Epithelial cell of esophagus (primary cell): ENCODE measurements at regions not wholly inside any gene's neighbourhood (a gene's known extent, or its start where the extent isn't known, plus 50 kb on each side); places are given as distances from the start of the nearest gene placed in this dataset.
"Not testable (repeated sequence)": the region's sequence is repeated elsewhere in the genome, so short reads cannot be mapped to it uniquely, and the experiment has no call there.

Source experiments
- DNase-seq: peaks from one replicate; pipeline ENCODE4 v3.0.0; 2010; ENCODE audit warnings: low read depth
- H3K4me3 ChIP-seq: 2 replicates; pipeline ENCODE4 v1.5.1; 2011; ENCODE audit warnings: mild to moderate bottlenecking, low read length, control low read depth
- CTCF ChIP-seq: IDR thresholded peaks from 2 replicates; pipeline ENCODE4 v1.5.1; 2011; ENCODE audit warnings: low read depth, mild to moderate bottlenecking, low read length, control low read depth, inconsistent platforms; ENCODE audit not compliant: insufficient read depth; ENCODE audit errors: missing control alignments

- H3K4me3 ChIP-seq = no peak overlapping the region
Measured at GRCh38 chr3:168696051-168696450, 600.3 kb upstream of the GOLIM4 start.

DNA sequence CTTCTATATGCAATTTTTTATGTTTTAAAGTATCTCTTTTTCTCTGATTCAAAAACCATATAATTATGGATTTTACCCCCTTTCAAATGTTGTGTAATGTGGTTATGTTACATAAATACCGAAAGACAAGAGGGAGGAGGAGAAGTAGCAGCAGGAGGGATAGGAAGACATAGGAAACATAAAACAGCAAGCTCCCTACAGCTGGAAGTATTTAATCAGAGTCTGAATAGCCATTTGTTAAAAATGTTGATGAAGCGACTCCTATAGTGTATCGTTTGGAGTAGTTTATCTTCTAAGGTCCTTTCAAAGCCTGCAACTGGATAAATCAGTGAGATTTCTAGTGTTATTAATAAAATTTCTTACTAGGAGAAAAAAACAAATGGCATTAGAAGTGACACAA lies 598.1 kb upstream of the GOLIM4 start:
- TF ChIP-seq CTCF = no peak
- DNase-seq = no peak
- no peak overlapping the region for H3K4me3 ChIP-seq

More at GRCh38 chr3:168696051-168696450, 600.3 kb upstream of the GOLIM4 start:
- no peak for TF ChIP-seq CTCF
- DNase-seq = no peak

DNA sequence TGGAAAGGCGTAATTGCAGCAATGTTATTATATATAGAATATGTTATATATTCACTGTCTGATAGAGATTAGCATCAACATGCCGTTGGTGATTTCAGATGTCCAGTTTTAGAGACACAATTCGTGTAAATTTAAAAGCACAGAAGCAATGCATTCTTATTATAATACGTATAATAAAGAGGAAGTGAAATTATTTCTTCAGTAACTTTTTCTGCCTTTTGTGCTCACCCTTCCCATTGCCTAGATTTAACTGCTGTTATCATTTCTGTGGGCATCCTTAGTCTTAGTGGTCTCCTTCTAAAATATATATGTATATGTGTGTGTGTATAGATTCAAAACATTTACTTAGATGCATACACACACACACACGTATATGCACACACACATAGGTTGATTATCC lies 592.5 kb upstream of the GOLIM4 start:
- no peak for DNase-seq
- no peak for TF ChIP-seq CTCF
- no peak overlapping the region for H3K4me3 ChIP-seq

DNA sequence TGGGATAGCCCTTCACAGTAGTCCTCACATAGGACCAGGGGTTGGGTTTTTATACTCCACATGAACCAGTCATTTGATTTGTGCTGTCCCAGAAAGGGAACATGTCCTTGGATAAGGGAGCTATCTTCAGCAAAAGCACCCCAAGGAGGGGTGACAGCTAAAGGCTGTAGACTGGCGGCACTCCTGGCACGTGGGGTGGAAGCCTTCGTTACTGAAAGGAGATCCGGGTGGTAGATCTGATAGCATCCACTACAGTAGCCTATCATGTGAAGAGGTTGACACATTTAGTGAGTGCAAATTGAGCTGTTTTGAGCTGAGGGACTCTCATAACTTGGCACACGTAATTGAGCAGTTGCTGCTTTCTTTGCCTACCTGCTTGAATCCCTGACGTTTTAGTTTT lies 588.8 kb upstream of the GOLIM4 start:
- no peak for TF ChIP-seq CTCF

DNA sequence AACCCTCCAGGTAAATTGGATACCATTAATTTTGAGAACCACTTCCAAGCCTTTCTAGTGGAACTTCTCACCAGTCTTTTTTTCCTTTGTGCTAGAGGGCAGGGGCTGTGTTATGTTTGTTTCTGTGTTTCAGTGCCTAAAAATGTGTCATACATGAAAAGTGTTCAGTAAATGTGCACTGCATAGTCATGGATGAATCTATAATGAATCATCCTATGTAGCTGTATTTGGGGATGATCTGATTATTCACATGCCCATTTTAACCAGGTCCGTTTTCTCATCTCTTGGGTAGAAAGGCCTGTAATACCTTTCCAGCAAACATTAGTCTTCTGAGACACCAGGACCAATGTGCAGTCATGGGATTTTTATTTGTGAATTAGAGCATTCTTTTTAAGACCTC lies 583.0 kb upstream of the GOLIM4 start:
- TF ChIP-seq CTCF = no peak
- no peak overlapping the region for H3K4me3 ChIP-seq
- DNase-seq = peak; percentile 12

More for the DNA sequence above, 588.8 kb upstream of the GOLIM4 start:
- no peak for DNase-seq
- H3K4me3 ChIP-seq = no peak overlapping the region

- no peak for TF ChIP-seq CTCF
- peak; percentile 2 for DNase-seq
- H3K4me3 ChIP-seq = no peak overlapping the region
Measured at GRCh38 chr3:168671091-168671490, 575.4 kb upstream of the GOLIM4 start.

- not testable (repeated sequence) for DNase-seq, H3K4me3 ChIP-seq
Measured at GRCh38 chr3:168660879-168661657, 565.3 kb upstream of the GOLIM4 start.
